SK-N-SH (cell line): ENCODE measurements at regions not wholly inside any gene's neighbourhood (a gene's known extent, or its start where the extent isn't known, plus 50 kb on each side); places are given as distances from the start of the nearest gene placed in this dataset.

ENCODE experiments used
- EZH2phosphoT487 ChIP-seq: fragments of 200-600 bp; sonication (generic); IDR thresholded peaks from 2 replicates; pipeline ENCODE4 v1.6.1; 2017; ENCODE audit warnings: low read depth, mixed run types, mild to moderate bottlenecking, antibody characterized with exemption, moderate library complexity, borderline replicate concordance
- FOXM1 ChIP-seq: IDR thresholded peaks from 2 replicates; pipeline ENCODE4 v1.4.0; 2012; ENCODE audit warnings: low read depth, mild to moderate bottlenecking
- JUND ChIP-seq: IDR thresholded peaks from 2 replicates; pipeline ENCODE4 v1.4.0; 2012
- MXI1 ChIP-seq: IDR thresholded peaks from 2 replicates; pipeline ENCODE4 v1.6.1; 2012; ENCODE audit warnings: mild to moderate bottlenecking, low read depth, low read length, improper control_type of control experiment
- POLR2AphosphoS5 ChIP-seq: IDR thresholded peaks from 2 replicates; pipeline ENCODE4 v1.6.1; 2012; ENCODE audit warnings: low read depth, low read length
- RAD21 ChIP-seq: IDR thresholded peaks from 2 replicates; pipeline ENCODE4 v1.6.1; 2012; ENCODE audit warnings: mild to moderate bottlenecking, low read length
- REST ChIP-seq: IDR thresholded peaks from 2 replicates; pipeline ENCODE4 v1.6.1; 2012; ENCODE audit warnings: mild to moderate bottlenecking, low read depth, low read length, moderate library complexity
- RFX5 ChIP-seq: IDR thresholded peaks from 2 replicates; pipeline ENCODE4 v1.6.1; 2012; ENCODE audit warnings: mild to moderate bottlenecking, improper control_type of control experiment, low read length
- RXRA ChIP-seq: IDR thresholded peaks from 2 replicates; pipeline ENCODE4 v1.4.0; 2012; ENCODE audit warnings: low read depth, mild to moderate bottlenecking, borderline replicate concordance
- SIN3A ChIP-seq: IDR thresholded peaks from 2 replicates; pipeline ENCODE4 v1.6.1; 2012; ENCODE audit warnings: low read depth, mild to moderate bottlenecking, low read length, moderate library complexity, borderline replicate concordance
- YY1 ChIP-seq: IDR thresholded peaks from 2 replicates; pipeline ENCODE4 v1.4.0; 2012; ENCODE audit warnings: low read depth, mild to moderate bottlenecking
- TF ChIP-seq, protein P1 (sequence below): fragments of 200-600 bp; sonication (generic); IDR thresholded peaks from 2 replicates; pipeline ENCODE4 v1.6.1; 2017; ENCODE audit warnings: antibody characterized with exemption, mild to moderate bottlenecking, moderate library complexity

GRCh38 chr5:60404171-60404570 lies 295.8 kb downstream of the DEPDC1B start:
- TF ChIP-seq, protein P1, sequence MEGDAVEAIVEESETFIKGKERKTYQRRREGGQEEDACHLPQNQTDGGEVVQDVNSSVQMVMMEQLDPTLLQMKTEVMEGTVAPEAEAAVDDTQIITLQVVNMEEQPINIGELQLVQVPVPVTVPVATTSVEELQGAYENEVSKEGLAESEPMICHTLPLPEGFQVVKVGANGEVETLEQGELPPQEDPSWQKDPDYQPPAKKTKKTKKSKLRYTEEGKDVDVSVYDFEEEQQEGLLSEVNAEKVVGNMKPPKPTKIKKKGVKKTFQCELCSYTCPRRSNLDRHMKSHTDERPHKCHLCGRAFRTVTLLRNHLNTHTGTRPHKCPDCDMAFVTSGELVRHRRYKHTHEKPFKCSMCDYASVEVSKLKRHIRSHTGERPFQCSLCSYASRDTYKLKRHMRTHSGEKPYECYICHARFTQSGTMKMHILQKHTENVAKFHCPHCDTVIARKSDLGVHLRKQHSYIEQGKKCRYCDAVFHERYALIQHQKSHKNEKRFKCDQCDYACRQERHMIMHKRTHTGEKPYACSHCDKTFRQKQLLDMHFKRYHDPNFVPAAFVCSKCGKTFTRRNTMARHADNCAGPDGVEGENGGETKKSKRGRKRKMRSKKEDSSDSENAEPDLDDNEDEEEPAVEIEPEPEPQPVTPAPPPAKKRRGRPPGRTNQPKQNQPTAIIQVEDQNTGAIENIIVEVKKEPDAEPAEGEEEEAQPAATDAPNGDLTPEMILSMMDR: no peak
- TF ChIP-seq RFX5 (no peak), MXI1 (no peak), FOXM1 (no peak), REST (no peak), POLR2AphosphoS5 (no peak), EZH2phosphoT487 (no peak), JUND (no peak), RXRA (no peak), SIN3A (no peak), RAD21 (no peak), YY1 (no peak)
